Effector CD8-positive, alpha-beta T cell (primary cell): ENCODE measurements at regions not wholly inside any gene's neighbourhood (a gene's known extent, or its start where the extent isn't known, plus 50 kb on each side); places are given as distances from the start of the nearest gene placed in this dataset.

ENCODE experiments used
- DNase-seq: peaks from one replicate; lab custom pipeline; 2025; lab: John Stamatoyannopoulos, UW

- DNase-seq = no peak
Measured at GRCh38 chr5:71865665-71866320, 146.7 kb downstream of the CARTPT start.

GRCh38 chr5:71872311-71872864, 153.3 kb downstream of the CARTPT start:
- DNase-seq = no peak

- DNase-seq = no peak
Measured at GRCh38 chr5:71873191-71873591, 154.1 kb downstream of the CARTPT start.

- no peak for DNase-seq
Measured at GRCh38 chr5:71874521-71874920, 155.4 kb downstream of the CARTPT start.

- no peak for DNase-seq
Measured at GRCh38 chr5:71877511-71877910, 158.4 kb downstream of the CARTPT start.

- no peak for DNase-seq
Measured at GRCh38 chr5:71880536-71880935, 161.5 kb downstream of the CARTPT start.

GRCh38 chr5:71882826-71883741, 164.0 kb downstream of the CARTPT start:
- DNase-seq = no peak

GRCh38 chr5:71883742-71884103, 164.6 kb downstream of the CARTPT start:
- DNase-seq = no peak

GRCh38 chr5:71884926-71885325, 165.9 kb downstream of the CARTPT start:
- no peak for DNase-seq

GRCh38 chr5:71886406-71886805, 167.3 kb downstream of the CARTPT start:
- no peak for DNase-seq

GRCh38 chr5:71887680-71888079, 168.6 kb downstream of the CARTPT start:
- DNase-seq = no peak

- no peak for DNase-seq
Measured at GRCh38 chr5:71891406-71891805, 172.3 kb downstream of the CARTPT start.

GRCh38 chr5:71891856-71892255, 172.8 kb downstream of the CARTPT start:
- DNase-seq = no peak

GRCh38 chr5:71892641-71893365, 173.7 kb downstream of the CARTPT start:
- no peak for DNase-seq

GRCh38 chr5:71893451-71893850, 174.4 kb downstream of the CARTPT start:
- no peak for DNase-seq

GRCh38 chr5:71894091-71894490, 175.0 kb downstream of the CARTPT start:
- DNase-seq = no peak

GRCh38 chr5:71895546-71895945, 176.5 kb downstream of the CARTPT start:
- no peak for DNase-seq

GRCh38 chr5:71899865-71900342, 180.8 kb downstream of the CARTPT start:
- DNase-seq = no peak

- DNase-seq = no peak
Measured at GRCh38 chr5:71903808-71904207, 184.7 kb downstream of the CARTPT start.

GRCh38 chr5:71904852-71905251, 185.8 kb downstream of the CARTPT start:
- DNase-seq = no peak

GRCh38 chr5:71905834-71906711, 187.0 kb downstream of the CARTPT start:
- DNase-seq = no peak
